HEK293T (cell line): ENCODE measurements at regions not wholly inside any gene's neighbourhood (a gene's known extent, or its start where the extent isn't known, plus 50 kb on each side); places are given as distances from the start of the nearest gene placed in this dataset.

Experiments used
- ARNT ChIP-seq: fragments of 450-650 bp; IDR thresholded peaks from 2 replicates; pipeline ENCODE4 v1.6.1; 2017; ENCODE audit warnings: mild to moderate bottlenecking
- BHLHE40 ChIP-seq: fragments of 450-650 bp; IDR thresholded peaks from 2 replicates; pipeline ENCODE4 v1.6.1; 2016; ENCODE audit warnings: mild to moderate bottlenecking, moderate library complexity, borderline replicate concordance
- FOXA1 ChIP-seq: fragments of 450-650 bp; IDR thresholded peaks from 2 replicates; pipeline ENCODE4 v1.6.1; 2016; ENCODE audit warnings: mild to moderate bottlenecking
- FOXK2 ChIP-seq: fragments of 450-650 bp; IDR thresholded peaks from 2 replicates; pipeline ENCODE4 v1.6.1; 2016; ENCODE audit warnings: mild to moderate bottlenecking
- HDGF ChIP-seq: fragments of 450-650 bp; IDR thresholded peaks from 2 replicates; pipeline ENCODE4 v1.6.1; 2017; ENCODE audit warnings: antibody characterized with exemption, borderline replicate concordance
- NFRKB ChIP-seq: fragments of 450-650 bp; IDR thresholded peaks from 2 replicates; pipeline ENCODE4 v1.6.1; 2016; ENCODE audit warnings: mild to moderate bottlenecking, moderate library complexity
- PKNOX1 ChIP-seq: fragments of 450-650 bp; IDR thresholded peaks from 2 replicates; pipeline ENCODE4 v1.6.1; 2016
- SP1 ChIP-seq: fragments of 450-650 bp; IDR thresholded peaks from 2 replicates; pipeline ENCODE4 v1.6.1; 2017
- SUZ12 ChIP-seq: fragments of 450-650 bp; IDR thresholded peaks from 2 replicates; pipeline ENCODE4 v1.6.1; 2016; ENCODE audit warnings: mild to moderate bottlenecking
- TARDBP ChIP-seq: fragments of 450-650 bp; IDR thresholded peaks from 2 replicates; pipeline ENCODE4 v1.6.1; 2016
- ZNF384 ChIP-seq: fragments of 450-650 bp; IDR thresholded peaks from 2 replicates; pipeline ENCODE4 v1.6.1; 2016

GRCh38 chrX:69101683-69102251 lies 63.5 kb downstream of the PJA1 start:
- no peak for TF ChIP-seq SUZ12
- TF ChIP-seq SP1, result no peak
- no peak for TF ChIP-seq NFRKB
- no peak for TF ChIP-seq BHLHE40
- TF ChIP-seq FOXA1, result no peak
- no peak for TF ChIP-seq ZNF384
- TF ChIP-seq ARNT, result no peak
- no peak for TF ChIP-seq FOXK2
- no peak for TF ChIP-seq HDGF
- TF ChIP-seq PKNOX1, result no peak
- no peak for TF ChIP-seq TARDBP
